ENCODE measurements at regions not wholly inside any gene's neighbourhood (a gene's known extent, or its start where the extent isn't known, plus 50 kb on each side); places are given as distances from the start of the nearest gene placed in this dataset.

DNA sequence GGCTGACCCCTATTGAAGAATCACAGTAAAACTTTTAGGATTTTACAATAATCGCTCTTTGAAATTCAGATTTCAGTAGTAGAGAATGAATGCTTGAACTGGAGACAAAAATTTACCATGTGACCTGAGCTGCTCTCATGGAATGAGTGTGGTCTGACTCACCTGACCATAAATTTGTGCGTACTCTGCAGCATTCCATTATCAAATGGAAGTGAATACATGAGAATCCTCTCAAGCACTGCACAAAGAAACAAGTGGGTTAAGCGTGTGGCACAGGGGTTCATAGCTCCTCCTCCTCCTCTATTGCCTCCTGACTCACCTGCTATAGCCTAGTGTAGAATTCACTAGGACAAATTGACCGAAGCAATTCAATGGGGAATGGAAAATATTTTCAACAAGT, 269.8 kb upstream of the CDH9 start:
- DNase-seq (ENCODE audit: low spot score) (no peak), ATAC-seq (ENCODE audit: low FRiP score) (no peak)
- TF ChIP-seq, protein P1, sequence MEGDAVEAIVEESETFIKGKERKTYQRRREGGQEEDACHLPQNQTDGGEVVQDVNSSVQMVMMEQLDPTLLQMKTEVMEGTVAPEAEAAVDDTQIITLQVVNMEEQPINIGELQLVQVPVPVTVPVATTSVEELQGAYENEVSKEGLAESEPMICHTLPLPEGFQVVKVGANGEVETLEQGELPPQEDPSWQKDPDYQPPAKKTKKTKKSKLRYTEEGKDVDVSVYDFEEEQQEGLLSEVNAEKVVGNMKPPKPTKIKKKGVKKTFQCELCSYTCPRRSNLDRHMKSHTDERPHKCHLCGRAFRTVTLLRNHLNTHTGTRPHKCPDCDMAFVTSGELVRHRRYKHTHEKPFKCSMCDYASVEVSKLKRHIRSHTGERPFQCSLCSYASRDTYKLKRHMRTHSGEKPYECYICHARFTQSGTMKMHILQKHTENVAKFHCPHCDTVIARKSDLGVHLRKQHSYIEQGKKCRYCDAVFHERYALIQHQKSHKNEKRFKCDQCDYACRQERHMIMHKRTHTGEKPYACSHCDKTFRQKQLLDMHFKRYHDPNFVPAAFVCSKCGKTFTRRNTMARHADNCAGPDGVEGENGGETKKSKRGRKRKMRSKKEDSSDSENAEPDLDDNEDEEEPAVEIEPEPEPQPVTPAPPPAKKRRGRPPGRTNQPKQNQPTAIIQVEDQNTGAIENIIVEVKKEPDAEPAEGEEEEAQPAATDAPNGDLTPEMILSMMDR (IDR thresholded peaks at IDR 0.05) = no peak

DNA sequence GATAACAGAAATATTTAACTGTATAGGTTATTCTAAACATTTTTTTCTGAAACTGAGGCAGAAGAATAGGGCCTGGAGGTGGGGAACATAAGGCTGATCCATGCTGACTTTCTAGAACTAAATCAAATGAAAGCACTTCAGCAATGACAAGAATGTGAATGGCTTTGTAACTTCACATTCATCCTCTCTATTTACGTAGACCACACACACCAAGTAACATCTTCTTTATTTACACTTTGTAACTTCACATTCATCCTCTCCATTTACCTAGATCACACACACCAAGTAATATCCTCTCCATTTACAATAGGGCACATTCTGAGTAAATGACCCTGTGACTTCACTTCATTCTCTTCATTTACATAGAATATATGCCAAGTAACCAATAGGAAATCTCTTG, 251.8 kb upstream of the CDH9 start:
- TF ChIP-seq, protein P1 (IDR thresholded peaks at IDR 0.05) = no peak
- DNase-seq (ENCODE audit: low spot score) (no peak), ATAC-seq (ENCODE audit: low FRiP score) (no peak)

DNA sequence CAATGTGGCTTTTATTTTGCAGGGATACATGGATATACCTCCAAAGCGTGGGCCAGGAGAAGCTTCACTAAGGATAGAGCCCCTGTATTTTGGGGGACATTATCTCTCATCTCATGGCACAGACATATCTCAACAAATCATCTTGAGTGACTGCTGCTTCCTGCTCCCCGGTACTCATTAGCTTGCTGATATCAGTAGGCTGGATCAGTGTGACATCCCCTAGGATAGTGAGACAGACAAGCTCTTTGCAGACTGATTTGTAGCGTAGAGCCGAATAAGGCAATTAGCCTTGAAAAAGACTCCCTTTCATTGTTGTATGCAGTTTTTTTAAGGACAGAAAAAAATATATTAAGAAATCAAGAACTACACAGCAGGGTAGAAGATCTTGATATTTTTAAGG, 237.7 kb upstream of the CDH9 start:
- DNase-seq (ENCODE audit: low spot score) = no peak
- TF ChIP-seq, protein P1 (IDR thresholded peaks at IDR 0.05) = no peak
- no peak for ATAC-seq (ENCODE audit: low FRiP score)

DNA sequence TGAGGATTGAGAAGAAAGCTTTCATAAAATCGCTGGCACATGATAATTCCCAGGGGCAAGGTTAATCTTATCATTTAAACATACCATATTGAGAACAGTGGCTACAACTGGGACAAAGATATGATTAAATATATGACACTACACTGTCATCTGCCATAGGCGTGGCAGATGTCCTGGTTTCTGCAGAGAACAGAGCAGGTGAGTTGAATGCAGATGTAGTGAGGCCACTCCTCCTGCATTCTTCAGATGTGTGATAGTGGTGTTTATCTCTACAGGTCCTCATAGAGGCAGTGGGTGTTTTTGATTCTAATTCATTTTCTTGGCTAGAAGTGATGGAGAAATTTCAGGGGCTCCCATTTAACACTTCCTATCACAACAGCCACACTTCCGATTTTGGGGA, 237.0 kb upstream of the CDH9 start:
- TF ChIP-seq, protein P1 (IDR thresholded peaks at IDR 0.05) = no peak
- no peak for ATAC-seq (ENCODE audit: low FRiP score)
- DNase-seq (ENCODE audit: low spot score) = no peak

DNA sequence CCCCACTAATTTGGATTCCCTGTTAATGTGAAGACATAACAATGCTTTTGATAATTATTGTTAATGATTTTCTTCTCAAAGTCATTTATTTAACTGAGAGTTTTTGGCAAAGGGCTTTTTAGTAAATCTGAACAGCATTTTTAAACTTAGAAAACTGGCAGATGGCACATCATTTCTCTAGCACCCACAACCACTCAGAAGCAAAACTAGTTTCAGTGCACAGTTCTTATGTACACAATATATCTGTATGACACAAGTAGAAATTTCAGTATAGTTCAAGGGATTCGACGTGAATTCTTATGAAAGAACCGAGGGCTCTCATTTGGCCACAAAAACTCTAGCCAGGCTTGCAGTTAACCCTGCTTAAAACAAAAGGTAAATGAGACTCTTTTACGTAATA, 231.4 kb upstream of the CDH9 start:
- TF ChIP-seq, protein P1 (IDR thresholded peaks at IDR 0.05) = no peak
- DNase-seq (ENCODE audit: low spot score) (no peak), ATAC-seq (ENCODE audit: low FRiP score) (no peak)

DNA sequence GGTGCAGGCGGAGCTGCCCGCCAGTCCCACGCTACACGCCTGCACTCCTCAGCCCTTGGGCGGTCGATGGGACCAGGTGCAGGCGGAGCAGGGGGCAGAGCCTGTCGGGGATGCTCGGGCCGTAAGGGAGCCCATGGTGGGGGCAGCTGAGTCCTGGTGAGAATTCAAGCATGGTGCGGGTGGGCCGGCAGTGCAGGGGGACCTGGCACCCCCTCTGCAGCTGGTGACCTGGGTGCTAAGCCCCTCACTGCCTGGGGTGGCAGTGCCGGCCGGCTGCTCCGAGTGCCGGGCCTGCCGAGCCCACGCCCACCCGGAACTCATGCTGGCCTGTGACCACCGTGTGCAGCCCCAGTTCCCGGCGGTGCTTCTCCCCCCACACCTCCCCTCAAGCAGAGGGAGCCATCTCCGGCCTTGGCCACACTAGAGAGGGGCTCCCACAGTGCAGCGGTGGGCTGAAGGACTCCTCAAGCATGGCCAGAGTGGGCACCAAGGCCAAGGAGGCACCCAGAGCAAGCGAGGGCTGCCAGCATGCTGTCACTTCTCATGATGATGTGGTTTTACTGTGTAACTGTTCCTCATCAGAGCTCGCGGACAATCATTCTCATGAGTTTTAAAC, 228.9 kb upstream of the CDH9 start:
- ATAC-seq (ENCODE audit: low FRiP score) = no peak

DNA sequence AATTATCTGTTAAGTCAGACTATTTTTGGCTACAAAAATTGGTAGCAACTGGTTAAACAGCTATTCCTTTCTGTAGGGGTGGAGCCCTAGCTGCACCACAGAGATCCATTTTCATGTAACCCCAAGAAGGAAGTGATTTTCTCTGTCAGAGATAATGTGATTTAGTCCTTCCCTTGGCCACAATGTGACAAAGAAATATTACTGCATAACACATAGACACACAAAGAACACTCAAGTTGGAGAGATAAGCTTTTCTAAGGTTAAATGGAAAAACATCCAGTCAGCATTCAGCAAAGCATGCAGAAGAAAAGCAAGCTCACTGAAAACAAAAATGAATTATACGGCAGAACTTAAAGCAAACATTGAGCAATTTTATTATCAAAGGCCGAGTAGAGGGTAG, 227.8 kb upstream of the CDH9 start:
- DNase-seq (ENCODE audit: low spot score) = no peak
- ATAC-seq (ENCODE audit: low FRiP score) = no peak
- TF ChIP-seq, protein P1 (IDR thresholded peaks at IDR 0.05) = no peak

More for the DNA sequence above, 228.9 kb upstream of the CDH9 start:
- DNase-seq (ENCODE audit: low spot score) = no peak
- TF ChIP-seq, protein P1 (IDR thresholded peaks at IDR 0.05) = no peak
